Smooth muscle cell (in vitro differentiated cells): ENCODE measurements at regions not wholly inside any gene's neighbourhood (a gene's known extent, or its start where the extent isn't known, plus 50 kb on each side); places are given as distances from the start of the nearest gene placed in this dataset.

ENCODE experiments used
- DNase-seq: peaks from one replicate; lab custom pipeline; 2025; ENCODE audit not compliant: unreplicated experiment; lab: John Stamatoyannopoulos, UW
- H2AFZ ChIP-seq: fragments of 200-600 bp; sonication (generic); 2 replicates; pipeline ENCODE4 v1.6.0; 2016; ENCODE audit warnings: antibody characterized with exemption, low read depth, mild to moderate bottlenecking
- H3F3A ChIP-seq: fragments of 200-600 bp; sonication (generic); 2 replicates; pipeline ENCODE4 v1.6.0; 2017; ENCODE audit warnings: antibody characterized with exemption, low read depth
- H3K27ac ChIP-seq: fragments of 200-600 bp; sonication (generic); 2 replicates; pipeline ENCODE4 v1.5.1; 2016; ENCODE audit warnings: low read depth, mild to moderate bottlenecking
- H3K27me3 ChIP-seq: fragments of 200-600 bp; sonication (generic); 2 replicates; pipeline ENCODE4 v1.6.1; 2016; ENCODE audit warnings: low read depth, mild to moderate bottlenecking
- H3K36me3 ChIP-seq: fragments of 200-600 bp; sonication (generic); 2 replicates; pipeline ENCODE4 v1.5.1; 2016; ENCODE audit warnings: low read depth
- H3K4me1 ChIP-seq: fragments of 200-600 bp; sonication (generic); 2 replicates; pipeline ENCODE4 v1.5.1; 2016; ENCODE audit warnings: low read depth
- H3K4me2 ChIP-seq: fragments of 200-600 bp; sonication (generic); 2 replicates; pipeline ENCODE4 v1.6.0; 2016; ENCODE audit warnings: mild to moderate bottlenecking
- H3K4me3 ChIP-seq: fragments of 200-600 bp; sonication (generic); 2 replicates; pipeline ENCODE4 v1.5.1; 2016; ENCODE audit warnings: mild to moderate bottlenecking
- H3K79me2 ChIP-seq: fragments of 200-600 bp; sonication (generic); 2 replicates; pipeline ENCODE4 v1.6.0; 2016; ENCODE audit warnings: low read depth, mild to moderate bottlenecking
- H3K9ac ChIP-seq: fragments of 200-600 bp; sonication (generic); 2 replicates; pipeline ENCODE4 v1.6.0; 2016; ENCODE audit warnings: low read depth
- H3K9me3 ChIP-seq: fragments of 200-600 bp; sonication (generic); replicated peaks from 2 replicates; pipeline ENCODE4 v1.5.1; 2016; ENCODE audit warnings: low read depth
- H4K20me1 ChIP-seq: fragments of 200-600 bp; sonication (generic); 2 replicates; pipeline ENCODE4 v1.6.0; 2016; ENCODE audit warnings: low read depth
- CTCF ChIP-seq: fragments of 200-600 bp; sonication (generic); IDR thresholded peaks from 2 replicates; pipeline ENCODE4 v1.5.1; 2017; ENCODE audit warnings: borderline replicate concordance, mild to moderate bottlenecking, antibody characterized with exemption; ENCODE audit not compliant: insufficient read depth, poor library complexity, severe bottlenecking
- WGBS: methylation state at CpG from one replicate; pipeline ENCODE4 v1.1.7; 2016; ENCODE audit warnings: low lambda C conversion rate; 5-methylcytosine and 5-hydroxymethylcytosine counted together

GRCh38 chr7:431658-432111 is 88.0 kb downstream of the PDGFA start:
- Histone ChIP-seq H3K9ac (no peak overlapping the region), H3K27me3 (no peaks in the 10 kb centered on the region), H3K4me2 (no peak overlapping the region), H3K4me3 (no peak overlapping the region), H3K27ac (no peak overlapping the region), H3K79me2 (no peaks in the 10 kb centered on the region), H4K20me1 (no peaks in the 10 kb centered on the region), H3K9me3 (no peaks in the 10 kb centered on the region), H3K4me1 (peaks cover 6% of the 10 kb centered on the region), H2AFZ (no peak overlapping the region), H3K36me3 (no peaks in the 10 kb centered on the region), H3F3A (no peaks in the 10 kb centered on the region)
- 82% methylated on average over 16 of the region's 16 CpGs for WGBS
- no peak for DNase-seq
- no peak for TF ChIP-seq CTCF

- no peaks in the 10 kb centered on the region for H4K20me1 ChIP-seq
- H3K27me3 ChIP-seq, result no peaks in the 10 kb centered on the region
- H3K27ac ChIP-seq, result no peak overlapping the region
- H3K79me2 ChIP-seq, result no peaks in the 10 kb centered on the region
- no peak for TF ChIP-seq CTCF
- 81% methylated on average over 11 of the region's 11 CpGs for WGBS
- no peak overlapping the region for H3K4me3 ChIP-seq
- H3K4me2 ChIP-seq, result no peak overlapping the region
- H3K4me1 ChIP-seq, result peaks cover 6% of the 10 kb centered on the region
- no peak for DNase-seq
- H3K9ac ChIP-seq, result no peak overlapping the region
- no peaks in the 10 kb centered on the region for H3K36me3 ChIP-seq
- no peaks in the 10 kb centered on the region for H3K9me3 ChIP-seq
- H2AFZ ChIP-seq, result no peak overlapping the region
- H3F3A ChIP-seq, result no peaks in the 10 kb centered on the region
Measured at GRCh38 chr7:432256-432655, 87.4 kb downstream of the PDGFA start.

GRCh38 chr7:432933-433332 is 86.7 kb downstream of the PDGFA start:
- H3K4me2 ChIP-seq, result no peak overlapping the region
- H3K4me1 ChIP-seq, result peaks cover 6% of the 10 kb centered on the region
- no peaks in the 10 kb centered on the region for H3K27me3 ChIP-seq
- WGBS, result 93% methylated on average over 11 of the region's 11 CpGs
- H3K27ac ChIP-seq, result no peak overlapping the region
- no peak for TF ChIP-seq CTCF
- no peaks in the 10 kb centered on the region for H3K36me3 ChIP-seq
- H2AFZ ChIP-seq, result no peak overlapping the region
- H3F3A ChIP-seq, result no peaks in the 10 kb centered on the region
- no peaks in the 10 kb centered on the region for H4K20me1 ChIP-seq
- H3K79me2 ChIP-seq, result no peaks in the 10 kb centered on the region
- H3K9ac ChIP-seq, result no peak overlapping the region
- DNase-seq, result no peak
- no peaks in the 10 kb centered on the region for H3K9me3 ChIP-seq
- H3K4me3 ChIP-seq, result no peak overlapping the region

- Histone ChIP-seq H3K4me2 (no peak overlapping the region), H3K4me3 (no peak overlapping the region), H4K20me1 (no peaks in the 10 kb centered on the region), H3K79me2 (no peaks in the 10 kb centered on the region), H3F3A (no peaks in the 10 kb centered on the region), H3K27ac (no peak overlapping the region), H3K9me3 (no peaks in the 10 kb centered on the region), H3K36me3 (no peaks in the 10 kb centered on the region), H3K9ac (no peak overlapping the region), H2AFZ (no peak overlapping the region), H3K4me1 (peaks cover 6% of the 10 kb centered on the region), H3K27me3 (no peaks in the 10 kb centered on the region)
- no peak for TF ChIP-seq CTCF
- no peak for DNase-seq
- WGBS, result 87% methylated on average over 12 of the region's 13 CpGs
Measured at GRCh38 chr7:433558-433957, 86.1 kb downstream of the PDGFA start.
